Mesendoderm (in vitro differentiated cells): ENCODE measurements at regions not wholly inside any gene's neighbourhood (a gene's known extent, or its start where the extent isn't known, plus 50 kb on each side); places are given as distances from the start of the nearest gene placed in this dataset.

ENCODE experiments used
- DNase-seq: peaks from one replicate; pipeline ENCODE4 v3.0.0; 2013
- H2AK5ac ChIP-seq: 2 replicates; pipeline ENCODE4 v1.6.1; 2013; ENCODE audit warnings: low read length, inconsistent platforms
- H2BK120ac ChIP-seq: 2 replicates; pipeline ENCODE4 v1.6.1; 2013; ENCODE audit warnings: low read depth, mild to moderate bottlenecking, low read length, moderate library complexity, mixed read lengths
- H2BK15ac ChIP-seq: replicated peaks from 2 replicates; pipeline ENCODE4 v1.6.1; 2013; ENCODE audit warnings: low read depth, mild to moderate bottlenecking, moderate library complexity
- H2BK5ac ChIP-seq: 2 replicates; pipeline ENCODE4 v1.6.1; 2013; ENCODE audit warnings: low read length, inconsistent platforms
- H3K18ac ChIP-seq: 2 replicates; pipeline ENCODE4 v1.6.1; 2013; ENCODE audit warnings: mild to moderate bottlenecking, low read length, mixed read lengths
- H3K23ac ChIP-seq: one replicate; pipeline ENCODE4 v1.6.1; 2013; ENCODE audit warnings: low read length
- H3K27ac ChIP-seq: 2 replicates; pipeline ENCODE4 v1.5.1; 2013; ENCODE audit warnings: low read depth, mild to moderate bottlenecking, inconsistent platforms, low read length, moderate library complexity
- H3K27me3 ChIP-seq: 2 replicates; pipeline ENCODE4 v1.6.1; 2013; ENCODE audit warnings: low read length, control low read depth, mild to moderate bottlenecking, inconsistent platforms; ENCODE audit not compliant: insufficient read depth, poor library complexity
- H3K36me3 ChIP-seq: 2 replicates; pipeline ENCODE4 v1.6.1; 2013; ENCODE audit warnings: low read length, inconsistent platforms; ENCODE audit not compliant: control insufficient read depth, insufficient read depth
- H3K4ac ChIP-seq: one replicate; pipeline ENCODE4 v1.6.1; 2013; ENCODE audit warnings: low read depth, mild to moderate bottlenecking, low read length, moderate library complexity
- H3K4me1 ChIP-seq: 2 replicates; pipeline ENCODE4 v1.6.1; 2013; ENCODE audit warnings: low read depth, low read length, inconsistent platforms; ENCODE audit not compliant: control insufficient read depth
- H3K4me2 ChIP-seq: 2 replicates; pipeline ENCODE4 v1.6.1; 2013; ENCODE audit warnings: low read length
- H3K4me3 ChIP-seq: 2 replicates; pipeline ENCODE4 v1.5.1; 2013; ENCODE audit warnings: mild to moderate bottlenecking, low read length
- H3K56ac ChIP-seq: one replicate; pipeline ENCODE4 v1.6.1; 2013; ENCODE audit warnings: low read length
- H3K79me1 ChIP-seq: 2 replicates; pipeline ENCODE4 v1.6.1; 2013; ENCODE audit warnings: low read length, inconsistent platforms
- H3K79me2 ChIP-seq: 2 replicates; pipeline ENCODE4 v1.6.1; 2013; ENCODE audit warnings: mild to moderate bottlenecking, low read length; ENCODE audit not compliant: control insufficient read depth, insufficient read depth
- H3K9ac ChIP-seq: 2 replicates; pipeline ENCODE4 v1.6.1; 2013; ENCODE audit warnings: low read length, inconsistent platforms
- H4K5ac ChIP-seq: one replicate; pipeline ENCODE4 v1.6.1; 2013; ENCODE audit warnings: low read length
- H4K8ac ChIP-seq: one replicate; pipeline ENCODE4 v1.6.1; 2013; ENCODE audit warnings: low read depth, mild to moderate bottlenecking, control low read depth, low read length, moderate library complexity
- WGBS: extraction: QIAGEN DNeasy Blood & Tissue Kit; methylation state at CpG from one replicate; pipeline ENCODE4 v1.1.7; 2013; ENCODE audit warnings: low lambda C conversion rate, missing lambda C conversion rate; ENCODE audit not compliant: insufficient coverage; ENCODE audit errors: extremely low coverage; 5-methylcytosine and 5-hydroxymethylcytosine counted together

DNA sequence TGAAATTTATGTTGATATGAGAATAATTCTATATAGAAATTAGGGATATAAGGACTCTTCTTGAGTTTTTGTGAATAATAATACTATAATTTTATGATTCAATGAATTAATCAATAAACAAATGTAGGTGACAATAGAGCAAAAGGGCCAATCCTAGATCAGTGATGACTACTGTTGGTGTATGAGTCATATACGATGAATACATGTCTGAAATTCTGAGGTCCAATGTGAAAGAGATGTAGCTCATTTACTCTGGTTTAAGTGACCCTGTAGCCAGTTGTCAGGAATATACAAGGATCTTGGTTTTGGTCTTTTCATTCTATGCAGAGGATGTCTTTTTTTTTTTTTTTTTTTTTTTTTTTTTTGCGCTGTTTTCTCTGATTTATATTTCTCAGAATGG, 72.1 kb upstream of the RTL1 start:
- no peak overlapping the region for H4K5ac ChIP-seq
- no CpG with 5 or more reads among the region's 2 CpGs for WGBS
- no peak overlapping the region for H4K8ac ChIP-seq
- H2BK15ac ChIP-seq: no peak overlapping the region
- no peaks in the 10 kb centered on the region for H3K79me1 ChIP-seq
- no peak overlapping the region for H3K23ac ChIP-seq
- no peak overlapping the region for H3K4me2 ChIP-seq
- H3K27me3 ChIP-seq: no peaks in the 10 kb centered on the region
- H3K4me3 ChIP-seq: no peak overlapping the region
- H3K4ac ChIP-seq: no peak overlapping the region
- no peak overlapping the region for H2AK5ac ChIP-seq
- no peak overlapping the region for H2BK5ac ChIP-seq
- no peak overlapping the region for H3K18ac ChIP-seq
- H3K4me1 ChIP-seq: no peaks in the 10 kb centered on the region
- no peak overlapping the region for H3K27ac ChIP-seq
- H3K79me2 ChIP-seq: no peaks in the 10 kb centered on the region
- DNase-seq: no peak
- H2BK120ac ChIP-seq: no peak overlapping the region
- no peak overlapping the region for H3K56ac ChIP-seq
- H3K36me3 ChIP-seq: no peaks in the 10 kb centered on the region
- H3K9ac ChIP-seq: no peak overlapping the region

DNA sequence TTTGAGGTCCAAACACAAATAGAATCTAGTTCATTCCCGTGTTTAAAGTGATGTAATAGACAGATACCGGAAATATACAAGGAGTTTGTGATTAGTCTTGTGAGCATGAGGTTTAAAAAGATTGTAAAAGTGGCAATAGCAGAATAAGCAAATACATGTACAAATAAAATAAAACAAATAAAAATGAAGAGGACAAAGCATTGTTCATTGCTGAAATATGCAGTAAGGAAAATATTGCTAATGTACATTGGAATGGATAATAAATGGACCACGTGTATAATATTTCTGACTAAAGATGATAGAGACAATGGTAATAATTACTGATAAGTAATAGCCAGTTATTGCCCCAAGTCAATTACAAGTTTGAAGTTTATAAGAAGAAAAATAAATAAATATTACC, 75.6 kb upstream of the RTL1 start:
- Histone ChIP-seq H2BK15ac (no peak overlapping the region), H3K27me3 (no peaks in the 10 kb centered on the region), H3K36me3 (no peaks in the 10 kb centered on the region), H3K18ac (no peak overlapping the region), H3K27ac (no peak overlapping the region), H2BK120ac (no peak overlapping the region), H3K4me3 (no peak overlapping the region), H3K23ac (no peak overlapping the region), H3K4ac (no peak overlapping the region), H2BK5ac (no peak overlapping the region), H3K9ac (no peak overlapping the region), H3K4me1 (no peaks in the 10 kb centered on the region), H3K56ac (no peak overlapping the region), H2AK5ac (no peak overlapping the region), H3K4me2 (no peak overlapping the region), H3K79me1 (no peaks in the 10 kb centered on the region), H4K8ac (no peak overlapping the region), H4K5ac (no peak overlapping the region), H3K79me2 (no peaks in the 10 kb centered on the region)
- no peak for DNase-seq
- WGBS: no CpG with 5 or more reads among the region's 3 CpGs

DNA sequence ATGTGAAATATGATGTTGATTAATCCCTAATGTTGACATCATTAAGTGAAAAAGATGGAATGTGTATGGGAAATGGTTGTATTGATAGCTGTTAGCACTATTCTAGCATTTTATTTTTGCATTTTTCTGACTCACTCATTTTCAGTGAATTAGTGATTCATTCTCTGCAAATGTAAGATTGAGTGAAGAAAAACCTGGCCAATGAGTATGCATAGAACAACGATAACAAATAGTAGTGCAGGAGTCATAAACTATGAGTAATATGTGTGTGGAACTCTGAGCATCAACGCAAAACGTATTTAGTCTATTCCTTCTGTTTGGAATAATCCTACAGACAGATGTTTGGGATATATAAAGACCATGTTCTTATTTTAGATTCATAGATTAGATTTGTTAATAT, 76.3 kb upstream of the RTL1 start:
- Histone ChIP-seq H3K27me3 (no peaks in the 10 kb centered on the region), H3K79me2 (no peaks in the 10 kb centered on the region), H2BK5ac (no peak overlapping the region), H3K56ac (no peak overlapping the region), H4K5ac (no peak overlapping the region), H3K27ac (no peak overlapping the region), H3K4me3 (no peak overlapping the region), H3K4me2 (no peak overlapping the region), H3K4ac (no peak overlapping the region), H3K36me3 (no peaks in the 10 kb centered on the region), H2AK5ac (no peak overlapping the region), H2BK120ac (no peak overlapping the region), H3K79me1 (no peaks in the 10 kb centered on the region), H3K18ac (no peak overlapping the region), H2BK15ac (no peak overlapping the region), H4K8ac (no peak overlapping the region), H3K9ac (no peak overlapping the region), H3K23ac (no peak overlapping the region), H3K4me1 (no peaks in the 10 kb centered on the region)
- WGBS: no CpG with 5 or more reads among the region's 3 CpGs
- DNase-seq: no peak

DNA sequence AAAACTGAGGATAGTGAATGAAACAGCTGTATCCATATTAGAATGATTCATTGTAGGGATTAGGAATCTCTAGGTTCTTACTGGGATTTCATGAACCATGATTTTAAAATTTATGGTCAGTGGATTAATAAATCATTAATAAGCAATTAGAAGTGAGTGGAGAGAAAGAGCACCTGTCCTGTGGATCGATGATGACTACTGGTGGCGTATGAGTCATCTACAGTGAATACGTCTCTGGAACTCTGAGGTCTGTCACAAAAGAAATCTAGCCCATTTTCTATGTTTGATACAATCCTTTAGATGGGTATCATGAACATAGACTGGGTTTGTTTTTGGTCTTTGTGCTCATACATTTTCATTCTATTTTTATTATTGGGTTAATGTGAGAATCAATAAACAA, 77.3 kb upstream of the RTL1 start:
- Histone ChIP-seq H3K79me1 (no peaks in the 10 kb centered on the region), H3K4ac (no peak overlapping the region), H2BK5ac (no peak overlapping the region), H3K27me3 (no peaks in the 10 kb centered on the region), H3K79me2 (no peaks in the 10 kb centered on the region), H3K36me3 (no peaks in the 10 kb centered on the region), H3K4me3 (no peak overlapping the region), H3K18ac (no peak overlapping the region), H2BK120ac (no peak overlapping the region), H2BK15ac (no peak overlapping the region), H3K23ac (no peak overlapping the region), H4K8ac (no peak overlapping the region), H3K56ac (no peak overlapping the region), H2AK5ac (no peak overlapping the region), H3K9ac (no peak overlapping the region), H3K4me2 (no peak overlapping the region), H4K5ac (no peak overlapping the region), H3K4me1 (no peaks in the 10 kb centered on the region), H3K27ac (no peak overlapping the region)
- no CpG with 5 or more reads among the region's 3 CpGs for WGBS
- no peak for DNase-seq

DNA sequence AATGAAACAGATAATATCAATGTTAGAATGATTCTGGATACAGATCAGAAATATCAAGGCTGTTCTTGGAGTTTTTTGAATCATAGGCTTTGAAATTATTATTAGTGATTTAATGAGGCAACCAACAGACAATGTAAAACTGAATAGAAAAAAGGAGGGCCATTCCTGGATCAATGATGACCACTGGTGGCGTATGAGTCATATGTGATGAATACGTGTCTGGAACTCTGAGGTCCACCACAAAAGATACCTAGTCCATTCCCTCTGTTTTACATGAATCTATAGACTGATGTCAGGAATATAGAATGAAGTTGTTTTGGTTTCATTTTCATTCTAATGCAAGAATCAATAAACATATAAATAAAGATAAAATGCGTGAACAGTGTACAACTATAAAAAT, 78.3 kb upstream of the RTL1 start:
- H4K8ac ChIP-seq: no peak overlapping the region
- H3K4me1 ChIP-seq: no peaks in the 10 kb centered on the region
- H3K79me2 ChIP-seq: no peaks in the 10 kb centered on the region
- H2BK5ac ChIP-seq: no peak overlapping the region
- no peaks in the 10 kb centered on the region for H3K27me3 ChIP-seq
- H3K27ac ChIP-seq: no peak overlapping the region
- no peak for DNase-seq
- H3K36me3 ChIP-seq: no peaks in the 10 kb centered on the region
- H3K56ac ChIP-seq: no peak overlapping the region
- no peaks in the 10 kb centered on the region for H3K79me1 ChIP-seq
- H3K4me2 ChIP-seq: no peak overlapping the region
- no peak overlapping the region for H3K9ac ChIP-seq
- H2BK120ac ChIP-seq: no peak overlapping the region
- no peak overlapping the region for H2BK15ac ChIP-seq
- no peak overlapping the region for H3K18ac ChIP-seq
- H3K23ac ChIP-seq: no peak overlapping the region
- no peak overlapping the region for H3K4ac ChIP-seq
- no peak overlapping the region for H2AK5ac ChIP-seq
- H3K4me3 ChIP-seq: no peak overlapping the region
- H4K5ac ChIP-seq: no peak overlapping the region
- WGBS: no CpG with 5 or more reads among the region's 3 CpGs

DNA sequence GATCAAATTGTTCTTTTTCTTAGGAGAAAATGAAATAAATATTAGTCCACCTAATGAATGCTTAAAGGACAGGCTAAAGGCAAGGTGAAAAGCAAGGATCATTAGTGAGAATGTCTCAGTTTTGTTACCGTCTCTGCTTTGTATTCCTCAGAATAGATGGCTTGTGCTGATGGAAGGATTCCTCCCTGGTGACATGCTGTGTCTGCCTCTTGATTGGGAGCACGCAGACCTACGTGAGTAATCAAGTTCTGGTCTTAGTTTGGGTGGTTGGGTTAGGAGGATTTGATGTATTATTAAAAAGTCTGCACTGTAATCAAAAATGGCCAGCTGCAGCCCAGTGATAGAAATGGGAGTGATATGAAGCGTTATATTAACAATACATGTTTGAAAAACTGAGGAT, 78.8 kb upstream of the RTL1 start:
- no peaks in the 10 kb centered on the region for H3K79me2 ChIP-seq
- peak; percentile 20 for DNase-seq
- no peak overlapping the region for H4K5ac ChIP-seq
- no peak overlapping the region for H2BK120ac ChIP-seq
- no peak overlapping the region for H2BK15ac ChIP-seq
- no peak overlapping the region for H3K23ac ChIP-seq
- no peaks in the 10 kb centered on the region for H3K36me3 ChIP-seq
- H3K27me3 ChIP-seq: no peaks in the 10 kb centered on the region
- H3K18ac ChIP-seq: no peak overlapping the region
- H3K4me1 ChIP-seq: no peaks in the 10 kb centered on the region
- H2AK5ac ChIP-seq: no peak overlapping the region
- no peak overlapping the region for H4K8ac ChIP-seq
- no peak overlapping the region for H2BK5ac ChIP-seq
- H3K4me2 ChIP-seq: no peak overlapping the region
- H3K4ac ChIP-seq: no peak overlapping the region
- no peak overlapping the region for H3K27ac ChIP-seq
- H3K79me1 ChIP-seq: no peaks in the 10 kb centered on the region
- no peak overlapping the region for H3K56ac ChIP-seq
- H3K4me3 ChIP-seq: no peak overlapping the region
- no peak overlapping the region for H3K9ac ChIP-seq
- WGBS: no CpG with 5 or more reads among the region's 4 CpGs
